CD14-positive monocyte (primary cell): ENCODE measurements at regions not wholly inside any gene's neighbourhood (a gene's known extent, or its start where the extent isn't known, plus 50 kb on each side); places are given as distances from the start of the nearest gene placed in this dataset.
A peak's percentile ranks its signal among the peaks of the same experiment; 100 is the strongest.

Experiments used
- DNase-seq, 3 donors: peaks; one replicate each; pipeline ENCODE4 v3.0.0-alpha.2; 2011 to 2022
- H2AFZ ChIP-seq: 2 replicates; pipeline ENCODE4 v1.6.0; 2012; ENCODE audit warnings: mild to moderate bottlenecking, low read depth, low read length, inconsistent platforms; ENCODE audit not compliant: insufficient read depth, poor library complexity, severe bottlenecking
- H3K27ac ChIP-seq, 2 donors: 1 replicate in 1 of 2; 2 replicates in 1 of 2; pipeline ENCODE4 v1.5.1; 2012 to 2013; ENCODE audit warnings: low read length in 2 of 2, control low read depth in 1 of 2, inconsistent platforms in 1 of 2, low read depth in 1 of 2, mild to moderate bottlenecking in 1 of 2
- H3K27me3 ChIP-seq, 2 donors: one replicate each; pipeline versions ENCODE4 v1.6.0 to v1.6.1; 2011 to 2013; ENCODE audit warnings: low read length in 2 of 2; ENCODE audit not compliant: control insufficient read depth in 2 of 2, insufficient read depth in 2 of 2
- H3K36me3 ChIP-seq, 2 donors: replicated peaks in 1 of 2; 1 replicate in 1 of 2; 2 replicates in 1 of 2; pipeline versions ENCODE4 v1.5.1 to v1.6.1; 2012 to 2013; ENCODE audit warnings: low read length in 2 of 2, control low read depth in 1 of 2, inconsistent platforms in 1 of 2, mild to moderate bottlenecking in 1 of 2; ENCODE audit not compliant: insufficient read depth in 2 of 2, control insufficient read depth in 1 of 2
- H3K4me1 ChIP-seq, 2 donors: 1 replicate in 1 of 2; 2 replicates in 1 of 2; pipeline versions ENCODE4 v1.5.1 to v1.6.1; 2012 to 2013; ENCODE audit warnings: low read length in 2 of 2, control low read depth in 1 of 2, inconsistent platforms in 1 of 2, mild to moderate bottlenecking in 1 of 2, moderate library complexity in 1 of 2; ENCODE audit not compliant: insufficient read depth in 2 of 2, control insufficient read depth in 1 of 2
- H3K4me2 ChIP-seq: replicated peaks from 2 replicates; pipeline ENCODE3; 2012; ENCODE audit warnings: low read length, moderate library complexity, mild to moderate bottlenecking; ENCODE audit not compliant: poor library complexity, severe bottlenecking; ENCODE audit errors: extremely low read depth
- H3K4me3 ChIP-seq, 3 experiments: fragments of 200-600 bp in 1 of 3; sonication (generic) in 1 of 3; replicated peaks in 1 of 3; 1 replicate in 2 of 3; 2 replicates in 1 of 3; pipeline ENCODE4 v1.5.1; 2011 to 2013; ENCODE audit warnings: low read length in 3 of 3, mild to moderate bottlenecking in 3 of 3, control low read depth in 2 of 3, low read depth in 2 of 3, inconsistent platforms in 1 of 3, moderate library complexity in 1 of 3
- H3K79me2 ChIP-seq: 2 replicates; pipeline ENCODE4 v1.6.0; 2012; ENCODE audit warnings: mild to moderate bottlenecking, control low read depth, inconsistent platforms, low read length, moderate library complexity; ENCODE audit not compliant: insufficient read depth
- H3K9ac ChIP-seq: 2 replicates; pipeline ENCODE4 v1.6.0; 2017; ENCODE audit warnings: low read length, mild to moderate bottlenecking; ENCODE audit not compliant: insufficient read depth, poor library complexity, severe bottlenecking
- H3K9me3 ChIP-seq, 2 donors: replicated peaks in 1 of 2; 1 replicate in 1 of 2; 2 replicates in 1 of 2; pipeline versions ENCODE4 v1.5.1 to v1.6.1; 2012 to 2013; ENCODE audit warnings: low read length in 2 of 2, control low read depth in 1 of 2; ENCODE audit not compliant: control insufficient read depth in 1 of 2, insufficient read depth in 1 of 2
- H4K20me1 ChIP-seq: 2 replicates; pipeline ENCODE4 v1.6.0; 2012; ENCODE audit warnings: mild to moderate bottlenecking, low read length, control low read depth, moderate library complexity; ENCODE audit not compliant: insufficient read depth
- H3K27ac Mint-ChIP-seq, 7 donors: one replicate each; pipeline ENCODE4 v1.8.0; 2020; ENCODE audit warnings: mild to moderate bottlenecking in 7 of 7, mixed read lengths in 7 of 7, moderate library complexity in 6 of 7, inconsistent platforms in 2 of 7
- H3K27me3 Mint-ChIP-seq, 3 donors: one replicate each; pipeline ENCODE4 v1.8.0; 2021 to 2022; ENCODE audit warnings: low read depth in 3 of 3, mild to moderate bottlenecking in 3 of 3, mixed read lengths in 3 of 3, moderate library complexity in 3 of 3, inconsistent platforms in 1 of 3
- H3K36me3 Mint-ChIP-seq, 2 donors: one replicate each; pipeline ENCODE4 v1.8.0; 2020; ENCODE audit warnings: mixed read lengths in 2 of 2, inconsistent platforms in 1 of 2, mild to moderate bottlenecking in 1 of 2
- H3K4me1 Mint-ChIP-seq: one replicate; pipeline ENCODE4 v1.8.0; 2020; ENCODE audit warnings: mild to moderate bottlenecking, mixed read lengths
- H3K4me3 Mint-ChIP-seq, 2 donors: one replicate each; pipeline ENCODE4 v1.8.0; 2020; ENCODE audit warnings: mild to moderate bottlenecking in 2 of 2, mixed read lengths in 2 of 2, moderate library complexity in 1 of 2
- H3K9me3 Mint-ChIP-seq, 7 donors: one replicate each; pipeline ENCODE4 v1.8.0; 2020 to 2022; ENCODE audit warnings: mixed read lengths in 7 of 7, mild to moderate bottlenecking in 6 of 7, moderate library complexity in 6 of 7, inconsistent platforms in 2 of 7
- CTCF ChIP-seq: fragments of 200-600 bp; IDR thresholded peaks from one replicate; pipeline ENCODE4 v1.8.0; 2022; ENCODE audit warnings: antibody characterized with exemption, mild to moderate bottlenecking
- WGBS: methylation state at CpG from one replicate; pipeline ENCODE4 v1.1.5; 2013; ENCODE audit warnings: missing lambda C conversion rate; ENCODE audit not compliant: insufficient coverage; 5-methylcytosine and 5-hydroxymethylcytosine counted together
- intact Hi-C, 2 donors: fragments of 100-400 bp; cut with micrococcal nuclease; formaldehyde crosslinking; loops; one replicate each; pipeline versions ENCODE4 v1.15.0 to v1.15.1; 2023

- intact Hi-C loops: no loop called here
- no peaks in the 10 kb centered on the region for H4K20me1 ChIP-seq
- H3K27me3 Mint-ChIP-seq: peaks cover 9 to 27% (median 23%) of the 10 kb centered on the region in 3 donors
- H3K36me3 ChIP-seq: no peaks in the 10 kb centered on the region
- peaks cover 23% of the 10 kb centered on the region for H3K4me1 Mint-ChIP-seq
- no peak overlapping the region for H3K27ac Mint-ChIP-seq
- peak overlapping the region in 1 of 2 donors; percentile 36 for H3K4me3 Mint-ChIP-seq
- H3K27me3 ChIP-seq: peaks cover 0 to 5% of the 10 kb centered on the region in 2 donors
- no peak for DNase-seq
- no peak for TF ChIP-seq CTCF
- H3K4me1 ChIP-seq: peaks cover 14 to 17% of the 10 kb centered on the region in 2 donors
- no peak overlapping the region for H3K27ac ChIP-seq
- H3K36me3 Mint-ChIP-seq: peaks cover 4 to 10% of the 10 kb centered on the region in 2 donors
- no peak overlapping the region for H2AFZ ChIP-seq
- H3K9me3 Mint-ChIP-seq: peaks cover 6 to 17% (median 8%) of the 10 kb centered on the region in 7 donors
- H3K4me3 ChIP-seq: no peak overlapping the region
- H3K79me2 ChIP-seq: no peaks in the 10 kb centered on the region
- peaks cover 0 to 8% of the 10 kb centered on the region in 2 donors for H3K9me3 ChIP-seq
- H3K9ac ChIP-seq: no peak overlapping the region
- 48% methylated on average over 28 of the region's 35 CpGs for WGBS
- H3K4me2 ChIP-seq: no peak overlapping the region
Observed at GRCh38 chr22:49481659-49482399, 345.8 kb downstream of the BRD1 start.

GRCh38 chr22:49480896-49481658 is 346.6 kb downstream of the BRD1 start:
- no peak overlapping the region for H3K4me3 ChIP-seq
- intact Hi-C loops: no loop called here
- Mint-ChIP-seq H3K4me1 (peaks cover 20% of the 10 kb centered on the region), H3K36me3 (peaks cover 8 to 11% of the 10 kb centered on the region in 2 donors), H3K9me3 (peaks cover 6 to 17% (median 11%) of the 10 kb centered on the region in 7 donors), H3K27me3 (peaks cover 9 to 27% (median 21%) of the 10 kb centered on the region in 3 donors), H3K27ac (peak overlapping the region in 1 of 7 donors; percentile 45), H3K4me3 (peak overlapping the region in 1 of 2 donors; percentile 27)
- H3K79me2 ChIP-seq: no peaks in the 10 kb centered on the region
- peaks cover 0 to 8% of the 10 kb centered on the region in 2 donors for H3K9me3 ChIP-seq
- no peak overlapping the region for H3K4me2 ChIP-seq
- WGBS: 91% methylated on average over 20 of the region's 23 CpGs
- TF ChIP-seq CTCF: no peak
- H3K27me3 ChIP-seq: peaks cover 0 to 5% of the 10 kb centered on the region in 2 donors
- H2AFZ ChIP-seq: no peak overlapping the region
- H4K20me1 ChIP-seq: no peaks in the 10 kb centered on the region
- peaks cover 12 to 13% of the 10 kb centered on the region in 2 donors for H3K4me1 ChIP-seq
- no peaks in the 10 kb centered on the region for H3K36me3 ChIP-seq
- H3K9ac ChIP-seq: no peak overlapping the region
- no peak overlapping the region for H3K27ac ChIP-seq
- DNase-seq: no peak
